ENCODE measurements at regions not wholly inside any gene's neighbourhood (a gene's known extent, or its start where the extent isn't known, plus 50 kb on each side); places are given as distances from the start of the nearest gene placed in this dataset.

DNA sequence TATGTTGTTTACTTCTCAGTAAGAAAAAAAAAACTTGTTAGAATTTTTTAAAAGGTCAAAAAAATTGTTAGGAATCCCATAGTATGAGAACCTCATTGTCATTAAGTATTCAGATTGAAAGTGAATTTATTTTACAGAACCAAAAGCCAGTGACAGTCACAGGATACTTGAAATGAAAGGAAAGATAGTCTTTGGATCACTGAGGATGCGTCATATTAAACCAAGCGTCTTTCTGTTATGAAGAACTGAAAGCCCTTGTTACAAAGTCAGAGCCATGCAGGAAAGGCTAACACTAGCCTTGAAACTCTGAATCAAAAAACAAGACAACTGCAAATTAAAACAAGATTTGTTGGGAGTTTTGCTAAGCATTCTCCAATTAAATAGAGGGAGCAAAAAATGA lies 1348.0 kb upstream of the SLC10A2 start:
- DNase-seq (ENCODE audit: low read depth): no peak

DNA sequence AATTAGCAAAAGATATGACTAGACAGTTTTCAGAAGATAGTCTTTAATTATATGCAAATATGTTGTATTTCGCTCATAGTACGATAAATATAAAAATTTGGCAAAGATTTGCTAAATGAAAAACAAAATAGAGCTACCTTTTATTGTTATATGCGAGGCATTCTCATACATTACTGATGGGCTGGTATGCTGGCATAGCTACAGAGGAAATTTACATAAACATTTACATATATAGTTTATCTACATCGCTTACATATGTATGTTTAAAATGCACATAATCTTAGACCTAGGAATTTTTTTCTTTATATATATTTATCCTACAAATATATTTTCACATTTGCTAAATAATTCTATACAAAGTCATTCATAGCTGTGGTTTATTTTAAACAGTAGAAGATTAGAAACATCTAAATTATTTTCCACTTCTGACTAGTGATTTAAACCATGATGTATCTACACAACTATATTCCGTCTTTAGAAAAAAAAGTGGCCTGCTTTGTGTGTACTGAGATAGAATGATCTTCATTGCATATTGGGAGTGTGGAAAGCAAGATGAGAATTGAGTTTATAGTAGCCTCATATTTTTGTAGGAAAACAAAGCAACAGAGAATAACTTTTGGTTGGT lies 1345.0 kb upstream of the SLC10A2 start:
- DNase-seq (ENCODE audit: low read depth): no peak

DNA sequence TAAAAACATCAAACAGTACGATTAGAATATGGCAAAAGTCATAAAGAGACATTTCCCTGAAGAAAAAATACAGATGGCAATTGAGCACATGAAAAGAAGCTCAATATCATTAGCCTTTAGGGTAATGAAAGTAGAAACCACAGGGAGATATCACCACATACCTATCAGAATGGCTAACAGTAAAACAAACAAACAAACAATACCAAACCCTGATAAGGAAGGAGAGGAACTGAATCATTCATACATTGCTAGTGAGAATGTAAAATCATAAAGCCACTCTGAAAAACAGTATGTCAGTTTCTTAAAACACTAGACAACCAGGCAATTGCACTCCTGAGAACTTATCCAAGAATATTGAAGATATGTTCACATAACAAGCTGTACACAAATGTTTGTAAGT lies 1342.5 kb upstream of the SLC10A2 start:
- no peak for DNase-seq (ENCODE audit: low read depth)

DNA sequence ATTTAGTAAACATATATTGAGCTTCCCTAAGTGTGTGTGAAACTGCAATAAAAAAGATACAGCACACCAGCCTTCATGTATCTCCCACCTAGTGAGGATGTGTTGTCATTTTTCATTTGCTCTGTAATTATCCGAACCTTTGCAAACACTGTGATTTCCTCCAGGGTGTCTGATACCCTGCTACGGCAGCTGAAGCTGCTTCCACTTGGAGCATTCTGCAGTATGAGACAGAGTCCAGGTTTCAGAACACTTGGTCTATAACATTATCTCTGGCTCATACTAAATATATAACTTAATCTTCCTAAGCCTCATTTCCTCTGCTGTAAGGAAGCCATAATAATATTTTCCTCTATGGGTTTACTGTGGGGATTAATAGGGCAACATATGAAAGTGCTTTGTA lies 1338.1 kb upstream of the SLC10A2 start:
- DNase-seq (ENCODE audit: low read depth): no peak

DNA sequence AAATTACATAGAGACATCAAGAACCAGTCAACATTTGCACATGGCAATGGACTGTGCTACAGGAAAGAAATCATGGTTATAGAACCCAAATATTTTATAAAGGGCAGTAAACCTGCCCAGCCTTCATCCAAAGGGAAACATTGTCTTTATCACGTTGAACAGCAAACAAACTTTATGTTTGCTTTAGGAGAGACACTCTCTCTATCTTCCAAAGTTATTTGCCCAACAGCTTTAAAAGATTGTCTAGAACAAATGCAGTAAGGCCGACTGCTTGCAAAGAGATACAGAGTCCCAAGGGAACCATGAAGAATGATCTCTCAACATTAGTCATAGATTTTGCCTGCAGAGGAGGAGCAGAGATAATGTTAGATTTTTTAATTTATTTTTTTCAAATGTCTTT lies 1323.5 kb upstream of the SLC10A2 start:
- no peak for DNase-seq (ENCODE audit: low read depth)

DNA sequence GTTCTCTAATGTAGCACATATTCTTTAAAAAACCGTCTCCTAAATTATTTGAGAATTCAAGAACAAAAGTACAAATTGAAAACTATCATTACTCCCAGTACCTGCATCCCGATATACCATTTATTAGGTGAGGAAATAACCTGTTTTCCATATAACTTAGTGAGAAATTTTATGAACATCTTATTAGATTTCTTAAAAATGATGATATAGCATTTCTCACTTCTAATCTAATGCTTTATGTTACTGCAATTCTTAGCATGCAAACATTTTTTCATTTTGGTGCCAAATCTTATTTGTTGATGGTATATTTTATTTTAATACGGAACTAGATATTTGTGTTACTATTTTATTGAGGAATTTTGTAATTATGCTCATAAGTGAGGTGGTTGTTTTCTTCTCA lies 1321.3 kb upstream of the SLC10A2 start:
- no peak for DNase-seq (ENCODE audit: low read depth)

DNA sequence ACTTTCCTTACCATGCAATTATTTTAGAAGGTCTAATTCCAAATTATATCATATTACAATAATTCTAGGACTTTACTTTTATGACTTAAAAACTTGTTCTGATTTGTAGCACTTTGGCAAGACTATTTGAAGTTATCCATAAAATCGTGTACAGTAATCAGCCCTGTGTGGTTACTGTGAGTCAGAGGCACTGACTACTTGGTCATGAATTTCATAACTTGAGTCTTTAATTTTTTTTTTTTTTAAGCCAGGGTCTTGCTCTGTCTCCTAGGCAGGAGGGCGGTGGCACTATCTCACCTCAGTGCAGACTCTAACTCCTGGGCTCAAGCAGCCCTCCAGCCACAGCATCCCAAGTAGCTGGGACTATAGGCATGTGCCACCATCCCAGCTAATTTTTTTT lies 1319.2 kb upstream of the SLC10A2 start:
- DNase-seq (ENCODE audit: low read depth): no peak

DNA sequence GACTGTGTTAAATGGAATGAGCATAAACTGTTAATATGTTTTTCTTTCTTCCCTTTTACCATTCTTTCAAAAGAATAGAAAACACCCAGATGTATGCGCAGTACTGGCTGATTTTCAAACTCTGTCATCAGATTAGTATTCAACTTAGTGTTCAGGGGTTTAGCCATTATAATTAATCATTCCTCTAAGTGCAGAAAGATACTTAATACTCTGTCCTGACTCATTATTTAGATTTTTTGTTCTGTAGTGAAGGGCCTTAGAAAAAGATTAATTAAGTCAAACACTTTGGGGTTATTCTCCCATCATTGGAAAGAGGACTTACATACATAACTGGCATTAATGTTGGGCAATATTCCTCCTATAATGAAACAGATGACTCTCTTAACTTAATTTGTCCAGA lies 1316.7 kb upstream of the SLC10A2 start:
- DNase-seq (ENCODE audit: low read depth): no peak

DNA sequence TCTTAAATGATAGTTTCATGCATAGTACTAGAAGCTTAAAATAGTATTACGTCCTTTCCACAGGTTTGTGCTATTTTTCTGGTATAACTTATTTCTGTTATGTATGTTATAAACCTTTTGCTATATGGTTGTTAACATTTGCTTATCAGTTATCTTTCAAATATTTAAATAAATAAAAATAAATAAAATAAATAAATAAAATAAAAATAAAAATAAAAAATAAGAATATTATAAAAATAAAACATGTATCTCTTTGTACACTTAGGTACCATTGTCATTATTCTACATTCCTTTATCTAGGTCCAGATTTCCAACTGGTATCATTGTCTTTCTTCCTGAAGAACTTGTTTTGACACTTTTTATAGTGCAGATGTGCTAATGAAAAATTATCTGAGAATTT lies 1310.4 kb upstream of the SLC10A2 start:
- no peak for DNase-seq (ENCODE audit: low read depth)

DNA sequence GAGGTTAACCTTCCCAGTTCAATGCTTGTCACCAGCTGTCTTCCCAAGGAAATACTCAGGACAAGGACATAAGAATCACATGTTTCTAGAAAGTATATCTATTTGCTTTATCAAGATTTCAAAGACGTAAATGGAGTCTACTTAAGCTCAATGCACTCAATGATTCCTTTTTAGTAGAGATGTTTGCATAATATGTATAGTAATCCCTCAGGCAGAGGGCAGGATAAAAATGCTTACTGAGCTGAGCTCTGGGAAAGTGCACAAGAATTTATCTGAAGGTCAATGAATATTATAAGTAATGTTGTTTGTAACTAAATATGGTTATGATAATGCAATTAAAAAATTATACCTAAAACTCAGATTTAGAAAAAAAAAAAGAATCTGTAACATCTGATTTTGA lies 1309.4 kb upstream of the SLC10A2 start:
- DNase-seq (ENCODE audit: low read depth): no peak

DNA sequence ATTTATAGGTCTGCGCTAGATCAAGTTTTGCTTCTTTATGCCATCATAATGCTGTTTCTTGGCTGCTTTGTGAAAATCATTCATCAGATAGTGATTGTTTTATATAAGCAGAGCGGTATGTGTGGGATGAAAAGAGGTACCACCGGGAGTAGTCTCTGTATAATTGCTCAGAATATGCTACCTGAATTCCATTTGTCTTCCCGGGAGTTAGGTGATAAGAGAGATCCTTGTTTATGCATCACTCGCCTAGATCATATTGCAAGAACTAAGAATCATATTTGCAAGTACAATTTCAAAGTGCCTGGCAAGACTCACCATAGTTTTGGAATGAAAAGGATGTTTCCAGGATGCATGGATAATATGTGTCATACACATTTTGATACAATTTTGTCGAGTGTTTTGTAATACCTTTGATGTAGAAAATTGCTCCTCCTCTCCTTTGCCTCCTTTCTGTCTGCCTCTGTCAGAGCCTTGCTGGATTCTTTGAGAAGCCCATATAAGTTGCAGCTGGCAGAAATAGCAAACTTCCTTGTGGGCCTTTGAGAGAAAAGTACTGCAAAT lies 1306.0 kb upstream of the SLC10A2 start:
- DNase-seq (ENCODE audit: low read depth): no peak

DNA sequence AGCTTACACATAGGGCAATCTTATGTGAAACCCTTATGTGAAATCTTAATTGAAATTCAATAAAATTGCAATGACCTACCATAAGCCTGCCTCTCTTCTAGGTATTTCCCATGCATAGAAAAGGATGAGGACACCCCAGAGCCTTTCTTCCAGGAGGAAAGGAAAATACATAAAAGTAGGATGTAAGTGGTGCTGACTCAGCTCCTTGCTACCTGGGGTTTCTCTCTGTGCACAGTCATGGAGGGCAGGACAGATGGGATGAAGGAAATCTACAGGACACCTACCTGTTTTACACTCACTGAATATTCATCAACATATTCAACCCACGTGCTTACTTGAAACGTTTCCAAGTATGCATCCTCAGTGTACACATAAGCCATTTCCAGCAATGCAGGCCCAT lies 1299.2 kb upstream of the SLC10A2 start:
- no peak for DNase-seq (ENCODE audit: low read depth)

DNA sequence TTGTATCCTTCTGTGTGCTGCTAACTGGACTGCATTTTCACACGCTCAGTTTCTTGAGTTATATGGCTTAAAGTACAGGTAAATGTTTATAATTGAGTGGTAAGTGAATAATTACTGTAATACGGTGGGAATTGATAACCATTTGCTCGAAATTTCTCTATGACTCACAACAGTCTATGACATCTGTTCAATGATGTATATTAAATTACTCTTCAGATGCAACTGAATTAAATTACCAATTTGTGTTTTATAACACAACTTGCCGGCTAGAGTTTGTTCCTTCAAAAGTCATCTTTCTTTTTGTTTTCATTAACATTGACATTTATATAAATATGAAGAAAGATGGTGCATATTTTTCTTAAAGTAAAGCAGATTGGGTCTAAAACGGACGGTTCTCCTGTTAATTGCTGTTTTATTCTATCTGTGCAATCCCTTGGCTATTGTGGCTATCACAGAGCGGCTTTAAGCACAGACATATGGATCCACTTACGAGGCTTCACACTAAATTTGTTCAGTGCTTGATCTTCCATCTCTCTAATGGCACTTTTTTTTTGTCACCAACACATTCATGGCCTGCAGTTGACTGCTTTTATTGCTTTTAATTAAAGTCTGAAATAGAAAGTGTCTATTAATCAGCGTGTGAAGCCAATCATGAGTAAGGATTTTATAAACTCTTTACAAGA lies 1291.6 kb upstream of the SLC10A2 start:
- no peak for DNase-seq (ENCODE audit: low read depth)

DNA sequence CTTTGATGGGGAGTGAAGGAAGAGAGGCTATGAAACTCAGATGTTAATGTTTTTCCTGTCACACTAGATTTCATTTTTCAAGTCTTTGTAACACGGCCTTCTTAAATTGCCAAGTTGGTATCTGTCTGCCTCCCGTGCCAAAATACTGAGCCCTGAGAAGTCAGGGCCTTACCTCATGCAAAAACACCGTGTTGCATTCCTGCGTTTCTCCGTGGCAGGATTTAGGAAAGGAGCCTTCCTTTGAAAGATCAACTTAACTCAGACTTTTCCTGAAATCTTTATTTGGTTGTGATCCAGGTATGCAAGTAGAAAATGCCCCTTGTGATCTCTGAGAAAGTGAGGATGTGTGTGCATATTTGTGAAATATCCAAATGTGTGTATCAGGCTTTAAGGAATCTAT lies 1291.0 kb upstream of the SLC10A2 start:
- DNase-seq (ENCODE audit: low read depth): no peak

DNA sequence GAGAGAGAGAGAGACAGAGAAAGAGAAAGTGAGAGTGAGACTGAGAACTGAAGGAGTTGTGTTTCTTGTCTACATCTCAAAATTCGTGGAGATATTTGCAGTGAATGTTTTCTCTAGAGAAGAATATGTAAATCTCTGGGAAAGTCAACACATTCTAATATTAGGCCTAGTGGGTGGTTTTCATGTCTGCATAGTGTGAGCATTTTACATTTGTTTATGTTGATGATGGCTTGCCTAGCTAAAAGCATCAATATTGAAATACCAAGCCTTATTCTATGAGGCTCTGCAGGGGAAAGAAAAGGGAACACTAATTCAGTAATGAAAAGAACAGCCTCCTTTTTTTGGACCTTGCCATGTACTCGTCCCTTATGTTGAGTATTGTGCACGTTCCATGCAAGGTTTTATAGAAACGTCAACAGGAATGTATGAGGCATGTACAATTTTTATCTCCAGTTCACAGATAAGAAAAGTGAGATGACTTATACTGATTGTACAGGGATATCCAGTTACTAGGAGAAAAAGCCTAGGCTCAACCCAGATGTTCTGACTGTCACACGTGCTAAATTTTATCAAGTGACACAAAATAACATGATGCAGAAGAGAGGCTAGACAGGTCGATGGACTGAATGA lies 1288.9 kb upstream of the SLC10A2 start:
- no peak for DNase-seq (ENCODE audit: low read depth)

DNA sequence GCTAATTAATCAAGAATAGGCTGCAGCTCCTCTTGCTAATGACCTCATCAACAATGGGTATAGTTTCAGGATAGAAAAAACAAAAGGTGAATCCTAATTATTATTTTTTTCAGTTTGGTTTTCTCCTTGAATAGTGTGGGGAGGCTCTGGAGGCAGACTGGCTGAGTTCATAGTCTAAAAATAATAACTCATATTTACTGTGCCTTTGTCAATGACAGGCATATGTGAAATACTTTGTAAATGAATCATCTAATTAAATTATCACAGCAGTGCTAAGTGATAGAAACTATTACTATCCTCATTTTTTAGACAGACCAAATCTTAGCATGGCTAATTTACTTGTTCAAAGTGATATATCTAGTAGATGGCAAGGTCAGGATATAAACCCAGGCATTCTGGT lies 1261.0 kb upstream of the SLC10A2 start:
- DNase-seq (ENCODE audit: low read depth): no peak

DNA sequence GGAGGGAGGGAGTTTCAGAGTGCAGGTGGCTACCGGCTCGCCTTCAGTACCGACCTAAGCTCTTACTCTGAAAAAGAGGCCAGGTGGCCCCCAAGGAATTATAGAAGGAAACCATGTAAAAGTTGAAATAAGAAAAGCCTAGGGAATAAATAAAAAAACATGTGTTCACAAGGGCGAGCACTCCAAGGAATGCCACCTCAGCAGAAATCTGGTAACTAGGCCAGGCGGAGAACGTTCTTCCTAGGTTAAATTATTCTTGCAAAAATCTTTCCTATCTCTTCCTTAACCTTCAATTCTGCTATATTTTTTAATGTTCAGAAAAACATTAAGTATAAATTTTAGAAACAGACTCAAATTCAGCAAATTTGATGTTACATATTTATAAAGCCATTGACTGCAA lies 1260.3 kb upstream of the SLC10A2 start:
- DNase-seq (ENCODE audit: low read depth): no peak

DNA sequence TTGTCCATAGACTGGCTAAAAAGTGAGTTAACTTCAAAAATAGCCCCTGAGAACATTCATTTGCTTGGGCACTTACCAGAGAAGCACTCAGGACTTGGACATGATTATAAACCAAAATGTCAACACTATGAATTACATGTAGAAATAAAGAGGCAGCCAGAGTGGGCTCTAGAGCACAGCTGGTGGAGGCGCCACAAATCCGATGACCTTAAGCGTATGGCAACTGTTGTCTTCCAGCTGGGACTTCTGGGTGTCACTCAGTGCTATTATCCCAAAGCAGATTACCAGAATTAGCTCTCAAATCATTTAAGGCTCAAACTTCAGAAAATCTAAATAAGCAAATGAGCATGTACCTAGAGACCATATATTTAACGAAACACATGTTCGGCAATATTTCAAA lies 1255.5 kb upstream of the SLC10A2 start:
- no peak for DNase-seq (ENCODE audit: low read depth)

DNA sequence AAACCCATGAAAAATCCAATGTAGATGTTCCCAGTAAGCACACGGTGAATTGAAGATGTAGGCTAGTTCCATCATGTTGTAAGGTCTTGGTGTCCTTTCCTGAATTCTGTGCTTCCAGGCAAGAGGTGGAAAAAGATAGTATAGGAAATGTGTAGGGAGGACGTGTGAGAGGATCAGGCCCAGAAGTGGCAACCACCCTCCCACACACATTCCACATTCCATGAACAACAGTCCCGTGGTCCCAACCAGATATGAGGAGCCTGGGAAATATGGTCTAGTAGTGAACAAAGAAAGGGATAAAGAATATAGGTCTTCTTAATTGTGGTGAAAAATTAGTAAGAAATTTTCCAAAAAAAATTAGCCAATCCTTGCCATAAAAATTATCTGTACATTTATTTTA lies 1254.2 kb upstream of the SLC10A2 start:
- DNase-seq (ENCODE audit: low read depth): no peak

DNA sequence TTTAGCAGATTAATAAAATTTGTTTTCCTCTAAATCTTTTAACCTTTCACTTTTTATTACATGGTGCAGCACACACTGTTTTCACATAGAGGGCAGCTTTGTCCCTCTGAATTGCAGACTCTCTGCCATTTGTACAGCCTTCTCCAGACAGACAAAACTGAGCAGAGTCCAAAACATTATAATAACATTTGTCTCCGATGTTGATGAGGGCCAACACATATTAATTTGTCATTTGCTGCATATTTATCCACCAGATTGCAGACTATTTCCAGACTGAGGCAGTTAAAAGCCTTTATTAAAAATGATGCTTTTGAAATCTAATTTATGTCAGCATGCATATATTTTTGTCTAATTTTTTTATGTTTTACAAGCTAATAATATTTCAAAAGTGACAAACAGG lies 1251.9 kb upstream of the SLC10A2 start:
- no peak for DNase-seq (ENCODE audit: low read depth)

DNA sequence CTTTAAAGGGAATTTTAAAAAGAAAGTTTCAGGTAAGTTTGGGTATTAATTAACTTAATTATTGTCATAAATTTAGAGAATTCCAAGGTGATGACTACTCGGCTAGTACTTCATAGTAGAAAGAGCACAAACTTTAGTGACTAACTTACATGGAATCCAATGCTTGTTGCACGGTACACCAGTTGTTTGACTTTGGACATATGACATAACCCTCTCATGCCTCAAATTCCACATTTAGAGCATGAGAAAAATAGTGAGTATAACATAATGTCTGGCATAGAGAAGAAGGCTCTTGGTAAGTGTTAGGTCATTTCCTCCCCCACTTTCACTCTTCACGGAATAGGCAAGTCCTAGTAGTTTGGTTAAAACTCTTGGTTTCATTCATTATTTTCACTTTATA lies 1249.4 kb upstream of the SLC10A2 start:
- DNase-seq (ENCODE audit: low read depth): peak; percentile 4

DNA sequence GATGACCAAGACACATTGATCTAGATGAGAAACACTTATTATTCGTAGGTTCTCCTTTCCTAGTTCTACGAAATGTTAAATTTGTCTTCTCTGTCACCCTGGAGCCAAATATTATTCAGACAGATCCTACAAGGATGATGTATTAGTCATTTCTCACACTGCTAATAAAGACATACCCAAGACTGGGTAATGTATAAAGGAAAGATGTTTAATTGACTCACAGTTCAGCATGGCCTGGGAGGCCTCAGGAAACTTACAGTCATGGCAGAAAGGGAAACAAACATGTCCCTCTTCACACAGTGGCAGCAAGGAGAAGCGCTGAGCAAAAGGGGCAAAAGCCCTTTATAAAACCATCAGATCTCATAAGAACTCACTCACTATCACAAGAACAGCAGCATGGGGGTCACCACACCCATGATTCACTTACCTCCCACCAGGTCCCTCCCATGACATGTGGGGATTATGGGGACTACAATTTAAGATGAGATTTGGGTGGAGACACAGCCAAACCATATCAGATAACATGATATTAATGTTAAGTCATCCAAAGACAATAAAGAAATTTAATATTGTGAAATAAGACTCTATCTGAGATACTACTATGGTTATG lies 1248.8 kb upstream of the SLC10A2 start:
- no peak for DNase-seq (ENCODE audit: low read depth)

DNA sequence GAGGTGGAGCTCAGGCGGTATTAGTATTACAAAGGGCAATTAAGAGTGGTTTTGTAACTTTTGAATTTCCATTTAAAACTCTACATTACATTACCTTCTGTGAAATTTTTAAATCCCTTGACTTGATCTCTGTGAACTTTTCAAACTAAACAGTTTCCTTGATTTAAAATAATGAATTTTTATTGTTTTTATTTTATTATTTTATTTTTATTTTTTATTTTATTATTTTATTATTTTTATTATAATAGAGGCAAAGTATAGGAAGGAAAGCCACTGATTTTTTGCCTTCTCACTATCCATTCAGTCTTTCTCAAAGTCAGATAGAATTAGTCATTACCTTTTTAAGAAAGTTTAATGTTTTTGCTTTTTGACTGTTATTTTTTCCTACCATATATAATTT lies 1248.1 kb upstream of the SLC10A2 start:
- no peak for DNase-seq (ENCODE audit: low read depth)
